ENCODE measurements at regions not wholly inside any gene's neighbourhood (a gene's known extent, or its start where the extent isn't known, plus 50 kb on each side); places are given as distances from the start of the nearest gene placed in this dataset.

- no peak for TF ChIP-seq REST (IDR thresholded peaks at IDR 0.05; ENCODE audit: unreplicated experiment)
- TF ChIP-seq, protein P1, sequence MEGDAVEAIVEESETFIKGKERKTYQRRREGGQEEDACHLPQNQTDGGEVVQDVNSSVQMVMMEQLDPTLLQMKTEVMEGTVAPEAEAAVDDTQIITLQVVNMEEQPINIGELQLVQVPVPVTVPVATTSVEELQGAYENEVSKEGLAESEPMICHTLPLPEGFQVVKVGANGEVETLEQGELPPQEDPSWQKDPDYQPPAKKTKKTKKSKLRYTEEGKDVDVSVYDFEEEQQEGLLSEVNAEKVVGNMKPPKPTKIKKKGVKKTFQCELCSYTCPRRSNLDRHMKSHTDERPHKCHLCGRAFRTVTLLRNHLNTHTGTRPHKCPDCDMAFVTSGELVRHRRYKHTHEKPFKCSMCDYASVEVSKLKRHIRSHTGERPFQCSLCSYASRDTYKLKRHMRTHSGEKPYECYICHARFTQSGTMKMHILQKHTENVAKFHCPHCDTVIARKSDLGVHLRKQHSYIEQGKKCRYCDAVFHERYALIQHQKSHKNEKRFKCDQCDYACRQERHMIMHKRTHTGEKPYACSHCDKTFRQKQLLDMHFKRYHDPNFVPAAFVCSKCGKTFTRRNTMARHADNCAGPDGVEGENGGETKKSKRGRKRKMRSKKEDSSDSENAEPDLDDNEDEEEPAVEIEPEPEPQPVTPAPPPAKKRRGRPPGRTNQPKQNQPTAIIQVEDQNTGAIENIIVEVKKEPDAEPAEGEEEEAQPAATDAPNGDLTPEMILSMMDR (conservative IDR thresholded peaks at IDR 0.05; ENCODE audit: low read depth in 2 of 2): no peak
- TF ChIP-seq STAT1 (IDR thresholded peaks at IDR 0.05; ENCODE audit: unreplicated experiment): no peak
Observed at GRCh38 chr1:43069461-43070050, 102.5 kb downstream of the EBNA1BP2 start (continued).

GRCh38 chr1:43068911-43069310 lies 103.2 kb downstream of the EBNA1BP2 start:
- Histone ChIP-seq H3K27me3 (ENCODE audit: insufficient read depth) (peaks cover 12% of the 10 kb centered on the region; the same call in 1 of the 2 replicates), H3K4me2 (peak overlapping the region; percentile 72), H3K4me1 (ENCODE audit: insufficient read depth) (peaks cover 22% of the 10 kb centered on the region), H2AFZ (peak overlapping the region; percentile 83), H3K79me2 (replicated peaks; ENCODE audit: insufficient read depth) (no peaks in the 10 kb centered on the region), H4K20me1 (replicated peaks; ENCODE audit: insufficient read depth) (no peaks in the 10 kb centered on the region), H3K9me2 (ENCODE audit: insufficient read depth) (0 out of 2 replicates have a peak, but pooled peaks cover 4% of the 10 kb centered on the region), H3K4me3 (peak overlapping the region; percentile 43; the same call in 1 of the 2 replicates), H3F3A (replicated peaks; ENCODE audit: low read depth) (peaks cover 10% of the 10 kb centered on the region; the same call in 1 of the 2 replicates), H3K27ac (ENCODE audit: low read depth) (peak overlapping the region; percentile 39; the same call in 1 of the 2 replicates), H3K36me3 (ENCODE audit: insufficient read depth) (no peaks in the 10 kb centered on the region)
- DNase-seq (ENCODE audit: low spot score) (no peak), ATAC-seq (peak; percentile 3; the same call in 1 of the 3 replicates)
- TF ChIP-seq, protein P1 (conservative IDR thresholded peaks at IDR 0.05; ENCODE audit: low read depth in 2 of 2): no peak
- no peak for TF ChIP-seq CREB1 (CRISPR knock-in tag; IDR thresholded peaks at IDR 0.05; ENCODE audit: low read depth)
- no peak for TF ChIP-seq EZH2 (IDR thresholded peaks at IDR 0.05; ENCODE audit: low read depth, unreplicated experiment)
- TF ChIP-seq POLR2AphosphoS5 (IDR thresholded peaks at IDR 0.05; ENCODE audit: low read depth): no peak
- no peak for TF ChIP-seq REST (IDR thresholded peaks at IDR 0.05; ENCODE audit: unreplicated experiment)
- peaks cover 25% of the 10 kb centered on the region for H3K4me1 Mint-ChIP-seq
- H3K36me3 Mint-ChIP-seq (ENCODE audit: low read depth): no peaks in the 10 kb centered on the region
- peaks cover 6% of the 10 kb centered on the region for H3K27me3 Mint-ChIP-seq (ENCODE audit: insufficient read depth, low read depth, poor library complexity)
- no peak overlapping the region for H3K27ac Mint-ChIP-seq
- no peak overlapping the region for H3K4me3 Mint-ChIP-seq
- H3K9me3 Mint-ChIP-seq: no peaks in the 10 kb centered on the region; the same call in 2 of the 3 replicates
